SK-N-SH (cell line): ENCODE measurements at regions not wholly inside any gene's neighbourhood (a gene's known extent, or its start where the extent isn't known, plus 50 kb on each side); places are given as distances from the start of the nearest gene placed in this dataset.

Experiments used
- CTCF ChIA-PET: fragments of 300-600, 350-600 bp; formaldehyde crosslinking; extraction: SDS; loops from one replicate; lab custom pipeline; 2021; lab: Yijun Ruan, JAX
- POLR2A ChIA-PET: fragments of 350-600 bp; sonication (Branson Sonifier 250); formaldehyde crosslinking; extraction: SDS; loops from one replicate; lab custom pipeline; 2020; ENCODE audit warnings: antibody characterized with exemption, inconsistent platforms; lab: Yijun Ruan, JAX
- DNase-seq: peaks from one replicate; pipeline ENCODE4 v3.0.0; 2012
- H2AFZ ChIP-seq: fragments of 200-600 bp; sonication (generic); 2 replicates; pipeline ENCODE4 v1.8.1; 2016; ENCODE audit warnings: antibody characterized with exemption, mild to moderate bottlenecking, low read depth
- H3F3A ChIP-seq: fragments of 200-600 bp; sonication (generic); replicated peaks from 2 replicates; pipeline ENCODE3; 2016; ENCODE audit warnings: antibody characterized with exemption, mild to moderate bottlenecking; ENCODE audit not compliant: insufficient read depth
- H3K27ac ChIP-seq, 2 experiments: fragments of 200-500 bp in 1 of 2; fragments of 200-600 bp in 1 of 2; sonication (Bioruptor generic) in 1 of 2; sonication (generic), shearing (Covaris generic) in 1 of 2; 2 replicates each; pipeline versions ENCODE4 v1.5.1 to v1.6.1; 2014 to 2016; ENCODE audit warnings: low read depth in 2 of 2, inconsistent platforms in 1 of 2, low read length in 1 of 2, mild to moderate bottlenecking in 1 of 2, mixed read lengths in 1 of 2
- H3K27me3 ChIP-seq: fragments of 200-600 bp; sonication (generic), shearing (Covaris generic); 2 replicates; pipeline ENCODE4 v1.6.1; 2016; ENCODE audit warnings: mixed run types; ENCODE audit not compliant: insufficient read depth
- H3K36me3 ChIP-seq, 2 experiments: fragments of 200-500 bp in 1 of 2; fragments of 200-600 bp in 1 of 2; sonication (Bioruptor generic) in 1 of 2; sonication (generic) in 1 of 2; replicated peaks in 1 of 2; 2 replicates each; pipeline versions ENCODE3 to v1.5.1; 2014 to 2016; ENCODE audit warnings: low read length in 1 of 2, mild to moderate bottlenecking in 1 of 2; ENCODE audit not compliant: insufficient read depth in 2 of 2, control insufficient read depth in 1 of 2
- H3K4me1 ChIP-seq, 2 experiments: fragments of 200-500 bp in 1 of 2; fragments of 200-600 bp in 1 of 2; sonication (Bioruptor generic) in 1 of 2; sonication (generic), shearing (Covaris generic) in 1 of 2; 2 replicates each; pipeline versions ENCODE4 v1.5.1 to v1.6.1; 2014 to 2016; ENCODE audit warnings: low read depth in 1 of 2, low read length in 1 of 2, mixed run types in 1 of 2; ENCODE audit not compliant: insufficient read depth in 2 of 2, control insufficient read depth in 1 of 2
- H3K4me2 ChIP-seq: fragments of 200-600 bp; sonication (generic), shearing (Covaris generic); 2 replicates; pipeline ENCODE4 v1.6.1; 2017; ENCODE audit warnings: mixed run types
- H3K4me3 ChIP-seq, 2 experiments: fragments of 200-500 bp in 1 of 2; fragments of 200-600 bp in 1 of 2; sonication (Bioruptor generic) in 1 of 2; sonication (generic), shearing (Covaris generic) in 1 of 2; 2 replicates each; pipeline versions ENCODE4 v1.5.1 to v1.8.1; 2014 to 2016; ENCODE audit warnings: low read depth in 2 of 2, inconsistent platforms in 1 of 2, low read length in 1 of 2, mild to moderate bottlenecking in 1 of 2, mixed read lengths in 1 of 2, moderate library complexity in 1 of 2
- H3K79me2 ChIP-seq: fragments of 200-600 bp; sonication (generic); 2 replicates; pipeline ENCODE4 v1.8.1; 2017; ENCODE audit warnings: mild to moderate bottlenecking; ENCODE audit not compliant: insufficient read depth
- H3K9ac ChIP-seq: fragments of 200-600 bp; sonication (generic); 2 replicates; pipeline ENCODE4 v1.6.1; 2017; ENCODE audit warnings: mixed run types
- H3K9me2 ChIP-seq: fragments of 200-600 bp; sonication (generic); 2 replicates; pipeline ENCODE4 v1.6.1; 2017; ENCODE audit warnings: mixed run types
- H3K9me3 ChIP-seq: fragments of 200-600 bp; sonication (generic); 2 replicates; pipeline ENCODE4 v1.6.1; 2017; ENCODE audit warnings: mixed run types, mild to moderate bottlenecking, moderate library complexity
- H4K20me1 ChIP-seq: fragments of 200-600 bp; sonication (generic); 2 replicates; pipeline ENCODE4 v1.6.1; 2017; ENCODE audit warnings: mild to moderate bottlenecking, mixed run types; ENCODE audit not compliant: insufficient read depth
- CHD2 ChIP-seq: fragments of 150-350 bp; IDR thresholded peaks from 2 replicates; pipeline ENCODE4 v1.6.1; 2018; ENCODE audit warnings: low read length; ENCODE audit not compliant: partially characterized antibody
- EZH2phosphoT487 ChIP-seq: fragments of 200-600 bp; sonication (generic); IDR thresholded peaks from 2 replicates; pipeline ENCODE4 v1.6.1; 2017; ENCODE audit warnings: low read depth, mixed run types, mild to moderate bottlenecking, antibody characterized with exemption, moderate library complexity, borderline replicate concordance
- FOXJ3 ChIP-seq: sonication (generic); formaldehyde crosslinking; IDR thresholded peaks from 2 replicates; pipeline ENCODE4 v1.5.1; 2020; ENCODE audit warnings: mild to moderate bottlenecking, missing genetic modification reagents
- FOXM1 ChIP-seq: IDR thresholded peaks from 2 replicates; pipeline ENCODE4 v1.4.0; 2012; ENCODE audit warnings: low read depth, mild to moderate bottlenecking
- GABPA ChIP-seq: IDR thresholded peaks from 2 replicates; pipeline ENCODE4 v1.4.0; 2012; ENCODE audit warnings: low read depth, mild to moderate bottlenecking
- GATA2 ChIP-seq: sonication (generic); formaldehyde crosslinking; IDR thresholded peaks from 2 replicates; pipeline ENCODE4 v1.5.0; 2020; ENCODE audit warnings: mild to moderate bottlenecking, missing genetic modification reagents
- JUND ChIP-seq: IDR thresholded peaks from 2 replicates; pipeline ENCODE4 v1.4.0; 2012
- NRF1 ChIP-seq: IDR thresholded peaks from 2 replicates; pipeline ENCODE4 v1.6.1; 2012; ENCODE audit warnings: low read depth, mild to moderate bottlenecking, low read length
- POLR2AphosphoS5 ChIP-seq: IDR thresholded peaks from 2 replicates; pipeline ENCODE4 v1.6.1; 2012; ENCODE audit warnings: low read depth, low read length
- RAD21 ChIP-seq: IDR thresholded peaks from 2 replicates; pipeline ENCODE4 v1.6.1; 2012; ENCODE audit warnings: mild to moderate bottlenecking, low read length
- RCOR1 ChIP-seq: fragments of 150-350 bp; IDR thresholded peaks from 2 replicates; pipeline ENCODE4 v1.6.1; 2017; ENCODE audit warnings: antibody characterized with exemption, low read length
- RFX5 ChIP-seq: IDR thresholded peaks from 2 replicates; pipeline ENCODE4 v1.6.1; 2012; ENCODE audit warnings: mild to moderate bottlenecking, improper control_type of control experiment, low read length
- RXRA ChIP-seq: IDR thresholded peaks from 2 replicates; pipeline ENCODE4 v1.4.0; 2012; ENCODE audit warnings: low read depth, mild to moderate bottlenecking, borderline replicate concordance
- TAF1 ChIP-seq: IDR thresholded peaks from 2 replicates; pipeline ENCODE4 v1.6.1; 2012; ENCODE audit warnings: low read depth, mild to moderate bottlenecking, low read length, moderate library complexity, borderline replicate concordance
- TCF12 ChIP-seq: IDR thresholded peaks from 2 replicates; pipeline ENCODE4 v1.4.0; 2012
- YY1 ChIP-seq: IDR thresholded peaks from 2 replicates; pipeline ENCODE4 v1.4.0; 2012; ENCODE audit warnings: low read depth, mild to moderate bottlenecking
- WGBS: methylation state at CpG from one replicate; pipeline ENCODE4 v1.1.6; 2017; ENCODE audit warnings: low lambda C conversion rate; 5-methylcytosine and 5-hydroxymethylcytosine counted together
- TF ChIP-seq, protein P1 (sequence below): IDR thresholded peaks from 2 replicates; pipeline ENCODE4; 2012
- TF ChIP-seq, protein P2 (sequence below): fragments of 150-350 bp; IDR thresholded peaks from 2 replicates; pipeline ENCODE4 v1.6.1; 2017; ENCODE audit warnings: antibody characterized with exemption, low read length, low read depth, borderline replicate concordance
- TF ChIP-seq, protein P3 (sequence below): IDR thresholded peaks from 2 replicates; pipeline ENCODE4 v1.4.0; 2012; ENCODE audit warnings: low read depth, borderline replicate concordance
- TF ChIP-seq, protein P4 (sequence below): fragments of 150-350 bp; IDR thresholded peaks from 2 replicates; pipeline ENCODE4 v1.6.1; 2016; ENCODE audit warnings: mild to moderate bottlenecking, low read depth, low read length

DNA sequence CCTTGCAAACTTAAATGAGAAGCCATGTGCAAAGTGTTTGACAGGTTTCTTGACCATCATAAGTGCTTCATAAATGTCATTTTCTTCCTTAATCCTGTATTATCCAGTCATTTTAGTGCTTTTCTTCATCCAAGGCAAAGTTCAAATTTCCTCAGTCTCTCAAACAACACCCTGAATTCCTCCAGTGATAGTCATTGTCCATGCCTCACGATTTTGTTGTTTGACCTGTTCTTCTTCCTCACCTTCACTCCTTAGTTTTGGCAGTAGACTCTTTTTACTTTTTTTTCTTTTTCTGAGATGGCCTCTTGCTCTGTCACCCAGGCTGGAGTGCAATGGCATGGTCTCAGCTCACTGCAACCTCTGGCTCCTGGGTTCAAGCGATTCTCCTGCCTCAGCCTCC is 1257.3 kb downstream of the FAM181B start:
- Histone ChIP-seq H3F3A (no peaks in the 10 kb centered on the region), H3K9me3 (no peaks in the 10 kb centered on the region), H3K9ac (no peak overlapping the region), H3K27ac (no peak overlapping the region), H2AFZ (no peak overlapping the region), H3K27me3 (no peaks in the 10 kb centered on the region), H3K9me2 (no peaks in the 10 kb centered on the region), H3K79me2 (no peaks in the 10 kb centered on the region), H3K36me3 (no peaks in the 10 kb centered on the region), H3K4me2 (no peak overlapping the region), H3K4me1 (no peaks in the 10 kb centered on the region), H3K4me3 (no peak overlapping the region), H4K20me1 (no peaks in the 10 kb centered on the region)
- ChIA-PET POLR2A (no interaction called here), CTCF (no interaction called here)
- TF ChIP-seq FOXJ3 (CRISPR knock-in tag) (no peak), TCF12 (no peak), RFX5 (no peak), EZH2phosphoT487 (no peak), NRF1 (no peak), RCOR1 (no peak), RXRA (no peak), CHD2 (no peak), GABPA (no peak), JUND (no peak), RAD21 (no peak), TAF1 (no peak), YY1 (no peak), POLR2AphosphoS5 (no peak), FOXM1 (no peak), GATA2 (CRISPR knock-in tag) (no peak)
- TF ChIP-seq, protein P1, sequence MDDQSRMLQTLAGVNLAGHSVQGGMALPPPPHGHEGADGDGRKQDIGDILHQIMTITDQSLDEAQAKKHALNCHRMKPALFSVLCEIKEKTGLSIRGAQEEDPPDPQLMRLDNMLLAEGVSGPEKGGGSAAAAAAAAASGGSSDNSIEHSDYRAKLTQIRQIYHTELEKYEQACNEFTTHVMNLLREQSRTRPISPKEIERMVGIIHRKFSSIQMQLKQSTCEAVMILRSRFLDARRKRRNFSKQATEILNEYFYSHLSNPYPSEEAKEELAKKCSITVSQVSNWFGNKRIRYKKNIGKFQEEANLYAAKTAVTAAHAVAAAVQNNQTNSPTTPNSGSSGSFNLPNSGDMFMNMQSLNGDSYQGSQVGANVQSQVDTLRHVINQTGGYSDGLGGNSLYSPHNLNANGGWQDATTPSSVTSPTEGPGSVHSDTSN: no peak
- TF ChIP-seq, protein P2, sequence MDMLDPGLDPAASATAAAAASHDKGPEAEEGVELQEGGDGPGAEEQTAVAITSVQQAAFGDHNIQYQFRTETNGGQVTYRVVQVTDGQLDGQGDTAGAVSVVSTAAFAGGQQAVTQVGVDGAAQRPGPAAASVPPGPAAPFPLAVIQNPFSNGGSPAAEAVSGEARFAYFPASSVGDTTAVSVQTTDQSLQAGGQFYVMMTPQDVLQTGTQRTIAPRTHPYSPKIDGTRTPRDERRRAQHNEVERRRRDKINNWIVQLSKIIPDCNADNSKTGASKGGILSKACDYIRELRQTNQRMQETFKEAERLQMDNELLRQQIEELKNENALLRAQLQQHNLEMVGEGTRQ: no peak
- TF ChIP-seq, protein P3, sequence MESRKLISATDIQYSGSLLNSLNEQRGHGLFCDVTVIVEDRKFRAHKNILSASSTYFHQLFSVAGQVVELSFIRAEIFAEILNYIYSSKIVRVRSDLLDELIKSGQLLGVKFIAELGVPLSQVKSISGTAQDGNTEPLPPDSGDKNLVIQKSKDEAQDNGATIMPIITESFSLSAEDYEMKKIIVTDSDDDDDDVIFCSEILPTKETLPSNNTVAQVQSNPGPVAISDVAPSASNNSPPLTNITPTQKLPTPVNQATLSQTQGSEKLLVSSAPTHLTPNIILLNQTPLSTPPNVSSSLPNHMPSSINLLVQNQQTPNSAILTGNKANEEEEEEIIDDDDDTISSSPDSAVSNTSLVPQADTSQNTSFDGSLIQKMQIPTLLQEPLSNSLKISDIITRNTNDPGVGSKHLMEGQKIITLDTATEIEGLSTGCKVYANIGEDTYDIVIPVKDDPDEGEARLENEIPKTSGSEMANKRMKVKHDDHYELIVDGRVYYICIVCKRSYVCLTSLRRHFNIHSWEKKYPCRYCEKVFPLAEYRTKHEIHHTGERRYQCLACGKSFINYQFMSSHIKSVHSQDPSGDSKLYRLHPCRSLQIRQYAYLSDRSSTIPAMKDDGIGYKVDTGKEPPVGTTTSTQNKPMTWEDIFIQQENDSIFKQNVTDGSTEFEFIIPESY: no peak
- TF ChIP-seq, protein P4, sequence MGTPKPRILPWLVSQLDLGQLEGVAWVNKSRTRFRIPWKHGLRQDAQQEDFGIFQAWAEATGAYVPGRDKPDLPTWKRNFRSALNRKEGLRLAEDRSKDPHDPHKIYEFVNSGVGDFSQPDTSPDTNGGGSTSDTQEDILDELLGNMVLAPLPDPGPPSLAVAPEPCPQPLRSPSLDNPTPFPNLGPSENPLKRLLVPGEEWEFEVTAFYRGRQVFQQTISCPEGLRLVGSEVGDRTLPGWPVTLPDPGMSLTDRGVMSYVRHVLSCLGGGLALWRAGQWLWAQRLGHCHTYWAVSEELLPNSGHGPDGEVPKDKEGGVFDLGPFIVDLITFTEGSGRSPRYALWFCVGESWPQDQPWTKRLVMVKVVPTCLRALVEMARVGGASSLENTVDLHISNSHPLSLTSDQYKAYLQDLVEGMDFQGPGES: no peak
- WGBS: 17% methylated on average over 2 of the region's 2 CpGs
- DNase-seq: no peak
